ENCODE measurements at regions not wholly inside any gene's neighbourhood (a gene's known extent, or its start where the extent isn't known, plus 50 kb on each side); places are given as distances from the start of the nearest gene placed in this dataset.

DNA sequence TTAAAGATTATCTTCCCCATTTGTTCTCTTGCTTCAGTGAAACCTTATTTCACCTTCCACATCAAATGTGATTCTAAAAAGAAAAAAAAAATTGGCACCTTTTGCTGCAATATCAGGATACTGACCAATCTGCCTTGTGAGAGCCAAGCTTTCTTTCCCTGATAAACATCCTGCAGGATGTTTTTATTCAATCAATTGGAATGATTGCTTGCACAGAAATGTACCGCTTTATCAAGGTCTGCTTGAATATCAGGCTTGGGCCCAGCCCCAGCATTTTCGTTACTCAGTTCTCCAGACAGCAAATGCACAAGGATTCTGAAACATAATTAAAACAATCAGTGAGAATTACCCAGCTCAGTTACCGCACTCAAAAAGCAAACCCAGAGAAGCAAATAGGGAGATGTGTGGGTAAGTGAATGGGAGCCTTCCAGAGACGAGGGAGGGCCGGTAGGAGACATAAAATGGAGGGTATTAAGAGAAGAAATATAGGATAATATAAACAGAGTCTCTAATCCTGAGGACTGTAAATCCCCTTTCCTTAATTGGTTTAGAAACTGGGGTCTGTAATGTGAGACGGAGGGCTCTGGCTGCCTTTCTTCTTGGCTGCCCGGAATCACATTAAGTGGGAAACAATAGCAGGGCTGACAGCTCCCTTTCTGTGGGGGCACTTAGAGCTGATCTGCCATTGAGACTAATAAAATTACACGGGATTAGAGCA is 291.8 kb downstream of the ICOS start:
- H3K27ac Mint-ChIP-seq (ENCODE audit: unreplicated experiment) = no peak overlapping the region
- H3K4me3 Mint-ChIP-seq (ENCODE audit: low read depth, unreplicated experiment) = no peak overlapping the region
- BruUV-seq (replicated peaks) = no TSS peak
- TF ChIP-seq, protein P1, sequence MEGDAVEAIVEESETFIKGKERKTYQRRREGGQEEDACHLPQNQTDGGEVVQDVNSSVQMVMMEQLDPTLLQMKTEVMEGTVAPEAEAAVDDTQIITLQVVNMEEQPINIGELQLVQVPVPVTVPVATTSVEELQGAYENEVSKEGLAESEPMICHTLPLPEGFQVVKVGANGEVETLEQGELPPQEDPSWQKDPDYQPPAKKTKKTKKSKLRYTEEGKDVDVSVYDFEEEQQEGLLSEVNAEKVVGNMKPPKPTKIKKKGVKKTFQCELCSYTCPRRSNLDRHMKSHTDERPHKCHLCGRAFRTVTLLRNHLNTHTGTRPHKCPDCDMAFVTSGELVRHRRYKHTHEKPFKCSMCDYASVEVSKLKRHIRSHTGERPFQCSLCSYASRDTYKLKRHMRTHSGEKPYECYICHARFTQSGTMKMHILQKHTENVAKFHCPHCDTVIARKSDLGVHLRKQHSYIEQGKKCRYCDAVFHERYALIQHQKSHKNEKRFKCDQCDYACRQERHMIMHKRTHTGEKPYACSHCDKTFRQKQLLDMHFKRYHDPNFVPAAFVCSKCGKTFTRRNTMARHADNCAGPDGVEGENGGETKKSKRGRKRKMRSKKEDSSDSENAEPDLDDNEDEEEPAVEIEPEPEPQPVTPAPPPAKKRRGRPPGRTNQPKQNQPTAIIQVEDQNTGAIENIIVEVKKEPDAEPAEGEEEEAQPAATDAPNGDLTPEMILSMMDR (IDR thresholded peaks at IDR 0.05; ENCODE audit: unreplicated experiment) = no peak
- no peaks in the 10 kb centered on the region for H3K4me1 Mint-ChIP-seq (ENCODE audit: low read depth, unreplicated experiment)
- no peaks in the 10 kb centered on the region for H3K9me3 Mint-ChIP-seq (ENCODE audit: low read depth, unreplicated experiment)
- DNase-seq = no peak
- H3K27me3 Mint-ChIP-seq (ENCODE audit: unreplicated experiment) = peaks cover 62% of the 10 kb centered on the region
- CTCF ChIA-PET = no interaction called here
- intact Hi-C loops (cut with micrococcal nuclease; ENCODE audit: unreplicated experiment) = no loop called here
- no peaks in the 10 kb centered on the region for H3K36me3 Mint-ChIP-seq (ENCODE audit: insufficient read depth, unreplicated experiment)

DNA sequence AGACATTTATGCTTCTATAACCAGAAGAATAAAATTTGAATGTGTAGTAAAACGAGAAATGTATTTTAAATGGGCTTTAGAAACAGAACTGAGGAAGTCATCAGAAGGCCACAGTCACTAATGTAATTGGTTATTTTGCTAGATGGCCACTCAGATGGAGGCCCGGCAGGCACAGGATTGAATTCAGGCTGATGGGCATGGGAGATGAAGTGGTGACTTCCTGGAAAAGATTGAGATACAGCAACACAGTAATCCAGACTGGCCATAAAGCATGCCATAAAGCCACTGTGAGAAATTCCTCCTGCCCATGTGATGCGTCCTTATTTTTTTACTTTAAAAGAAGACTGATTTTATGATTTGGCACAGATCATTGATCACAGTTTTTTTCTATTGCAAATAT is 297.7 kb downstream of the ICOS start:
- Mint-ChIP-seq H3K36me3 (ENCODE audit: insufficient read depth, unreplicated experiment) (no peaks in the 10 kb centered on the region), H3K27ac (ENCODE audit: unreplicated experiment) (no peak overlapping the region), H3K4me1 (ENCODE audit: low read depth, unreplicated experiment) (no peaks in the 10 kb centered on the region), H3K9me3 (ENCODE audit: low read depth, unreplicated experiment) (peaks cover 2% of the 10 kb centered on the region), H3K27me3 (ENCODE audit: unreplicated experiment) (peaks cover 43% of the 10 kb centered on the region), H3K4me3 (ENCODE audit: low read depth, unreplicated experiment) (no peak overlapping the region)
- intact Hi-C loops (cut with micrococcal nuclease; ENCODE audit: unreplicated experiment) = no loop called here
- BruUV-seq (replicated peaks) = no TSS peak
- TF ChIP-seq, protein P1 (IDR thresholded peaks at IDR 0.05; ENCODE audit: unreplicated experiment) = no peak
- DNase-seq = no peak
- CTCF ChIA-PET = no interaction called here

DNA sequence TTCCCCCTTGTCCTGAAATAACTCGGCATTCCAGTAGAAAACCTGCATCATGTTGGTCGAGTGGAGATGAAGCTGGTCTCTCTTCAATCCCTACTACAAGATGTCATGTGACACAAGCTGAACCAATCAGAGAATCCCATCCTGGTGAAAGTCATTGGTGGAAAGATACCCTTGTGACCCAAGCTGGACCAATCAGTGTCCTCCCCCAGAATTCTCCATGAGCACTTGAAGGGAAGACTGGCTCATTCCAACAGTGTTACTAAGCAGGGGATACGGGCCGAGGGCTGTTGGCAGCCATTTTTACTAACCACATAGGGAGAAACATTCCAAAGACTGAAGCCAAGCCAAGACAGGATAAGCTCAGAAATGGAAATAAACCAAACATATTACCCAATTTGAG is 298.3 kb downstream of the ICOS start:
- H3K36me3 Mint-ChIP-seq (ENCODE audit: insufficient read depth, unreplicated experiment) = no peaks in the 10 kb centered on the region
- H3K27me3 Mint-ChIP-seq (ENCODE audit: unreplicated experiment) = peaks cover 36% of the 10 kb centered on the region
- intact Hi-C loops (cut with micrococcal nuclease; ENCODE audit: unreplicated experiment) = no loop called here
- H3K4me3 Mint-ChIP-seq (ENCODE audit: low read depth, unreplicated experiment) = no peak overlapping the region
- TF ChIP-seq, protein P1 (IDR thresholded peaks at IDR 0.05; ENCODE audit: unreplicated experiment) = no peak
- H3K9me3 Mint-ChIP-seq (ENCODE audit: low read depth, unreplicated experiment) = peaks cover 2% of the 10 kb centered on the region
- CTCF ChIA-PET = no interaction called here
- BruUV-seq (replicated peaks) = no TSS peak
- no peaks in the 10 kb centered on the region for H3K4me1 Mint-ChIP-seq (ENCODE audit: low read depth, unreplicated experiment)
- no peak for DNase-seq
- H3K27ac Mint-ChIP-seq (ENCODE audit: unreplicated experiment) = no peak overlapping the region

DNA sequence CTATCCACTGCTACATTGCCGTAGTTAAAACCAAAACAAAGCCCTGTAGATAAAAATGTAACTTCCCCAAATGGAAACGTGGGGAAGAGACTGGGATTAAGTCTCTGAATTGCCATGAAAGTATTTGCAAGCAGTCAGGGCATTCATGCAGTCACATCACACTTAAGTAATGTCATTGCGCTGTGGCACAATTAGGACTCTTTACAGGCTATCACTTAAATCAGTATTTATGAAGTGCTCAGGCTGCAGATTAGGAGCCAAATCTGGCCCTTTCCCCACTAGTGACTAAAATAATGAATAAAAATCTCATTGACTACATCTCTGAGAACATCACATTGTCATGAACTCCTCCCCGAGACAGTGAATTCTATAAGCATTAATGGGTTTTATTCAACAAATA is 300.9 kb downstream of the ICOS start:
- DNase-seq = no peak
- TF ChIP-seq, protein P1 (IDR thresholded peaks at IDR 0.05; ENCODE audit: unreplicated experiment) = no peak
- Mint-ChIP-seq H3K9me3 (ENCODE audit: low read depth, unreplicated experiment) (peaks cover 2% of the 10 kb centered on the region), H3K36me3 (ENCODE audit: insufficient read depth, unreplicated experiment) (no peaks in the 10 kb centered on the region), H3K4me3 (ENCODE audit: low read depth, unreplicated experiment) (no peak overlapping the region), H3K4me1 (ENCODE audit: low read depth, unreplicated experiment) (no peaks in the 10 kb centered on the region), H3K27ac (ENCODE audit: unreplicated experiment) (no peak overlapping the region), H3K27me3 (ENCODE audit: unreplicated experiment) (peaks cover 16% of the 10 kb centered on the region)
- no TSS peak for BruUV-seq (replicated peaks)
- CTCF ChIA-PET = no interaction called here
- intact Hi-C loops (cut with micrococcal nuclease; ENCODE audit: unreplicated experiment) = no loop called here
